22Rv1 (cell line): ENCODE measurements at regions not wholly inside any gene's neighbourhood (a gene's known extent, or its start where the extent isn't known, plus 50 kb on each side); places are given as distances from the start of the nearest gene placed in this dataset.

Experiments used
- ZFX ChIP-seq: fragments of 450-650 bp; IDR thresholded peaks from 2 replicates; pipeline ENCODE4 v1.6.1; 2017; ENCODE audit warnings: antibody characterized with exemption, borderline replicate concordance
- TF ChIP-seq, protein P1 (sequence below): fragments of 450-650 bp; IDR thresholded peaks from 2 replicates; pipeline ENCODE4 v1.5.1; 2017; ENCODE audit warnings: mild to moderate bottlenecking

DNA sequence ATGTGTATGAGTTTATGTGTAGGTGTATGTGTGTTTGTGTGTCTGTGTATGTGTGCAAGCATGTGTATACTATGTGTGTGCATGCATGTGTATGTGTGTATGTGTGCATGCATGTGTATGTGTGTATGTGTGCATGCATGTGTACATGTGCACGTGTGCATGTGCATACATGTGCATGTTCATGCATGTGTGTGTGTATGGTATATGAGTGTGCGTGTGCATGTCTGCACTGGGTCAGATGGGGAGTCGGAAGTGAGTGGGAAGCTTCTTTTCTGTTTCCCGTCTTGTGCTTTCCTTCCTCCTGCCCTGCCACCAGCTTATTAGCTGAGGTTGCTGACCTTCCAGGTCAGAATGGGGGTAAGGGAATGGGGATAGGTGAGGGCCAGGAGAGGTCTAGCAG is 174.7 kb downstream of the MAP2K4 start:
- TF ChIP-seq, protein P1, sequence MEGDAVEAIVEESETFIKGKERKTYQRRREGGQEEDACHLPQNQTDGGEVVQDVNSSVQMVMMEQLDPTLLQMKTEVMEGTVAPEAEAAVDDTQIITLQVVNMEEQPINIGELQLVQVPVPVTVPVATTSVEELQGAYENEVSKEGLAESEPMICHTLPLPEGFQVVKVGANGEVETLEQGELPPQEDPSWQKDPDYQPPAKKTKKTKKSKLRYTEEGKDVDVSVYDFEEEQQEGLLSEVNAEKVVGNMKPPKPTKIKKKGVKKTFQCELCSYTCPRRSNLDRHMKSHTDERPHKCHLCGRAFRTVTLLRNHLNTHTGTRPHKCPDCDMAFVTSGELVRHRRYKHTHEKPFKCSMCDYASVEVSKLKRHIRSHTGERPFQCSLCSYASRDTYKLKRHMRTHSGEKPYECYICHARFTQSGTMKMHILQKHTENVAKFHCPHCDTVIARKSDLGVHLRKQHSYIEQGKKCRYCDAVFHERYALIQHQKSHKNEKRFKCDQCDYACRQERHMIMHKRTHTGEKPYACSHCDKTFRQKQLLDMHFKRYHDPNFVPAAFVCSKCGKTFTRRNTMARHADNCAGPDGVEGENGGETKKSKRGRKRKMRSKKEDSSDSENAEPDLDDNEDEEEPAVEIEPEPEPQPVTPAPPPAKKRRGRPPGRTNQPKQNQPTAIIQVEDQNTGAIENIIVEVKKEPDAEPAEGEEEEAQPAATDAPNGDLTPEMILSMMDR: no peak
- TF ChIP-seq ZFX: no peak
